HL-60/S4 treated with retinoic acid at 250 ng/mL for 4 days and 3 days (cell line): ENCODE measurements at regions not wholly inside any gene's neighbourhood (a gene's known extent, or its start where the extent isn't known, plus 50 kb on each side); places are given as distances from the start of the nearest gene placed in this dataset.
"Not testable (repeated sequence)": the region's sequence is repeated elsewhere in the genome, so short reads cannot be mapped to it uniquely, and the experiment has no call there.

Experiments used
- in situ Hi-C: fragments of 300-500 bp; cut with MboI; formaldehyde crosslinking; loops from 2 replicates; pipeline ENCODE4 v1.7.0; 2022; ENCODE audit warnings: low sequenced_read_pairs

- in situ Hi-C loops, result no loop called here
These were observed 262.5 kb upstream of the CHD1 start for GRCh38 chr5:99191206-99191745.

GRCh38 chr5:99187611-99188010 lies 258.8 kb upstream of the CHD1 start:
- in situ Hi-C loops, result no loop called here

- in situ Hi-C loops, result no loop called here
These were observed 250.4 kb upstream of the CHD1 start for GRCh38 chr5:99179206-99179605.

GRCh38 chr5:99177796-99178195 lies 249.0 kb upstream of the CHD1 start:
- in situ Hi-C loops, result no loop called here

- in situ Hi-C loops, result no loop called here
These were observed 247.4 kb upstream of the CHD1 start for GRCh38 chr5:99176186-99176585.

GRCh38 chr5:99169309-99169708 lies 240.5 kb upstream of the CHD1 start:
- in situ Hi-C loops, result no loop called here

GRCh38 chr5:99161538-99161937 lies 232.7 kb upstream of the CHD1 start:
- in situ Hi-C loops, result not testable (repeated sequence)

GRCh38 chr5:99156688-99157087 lies 227.9 kb upstream of the CHD1 start:
- in situ Hi-C loops, result no loop called here

- in situ Hi-C loops, result not testable (repeated sequence)
These were observed 214.5 kb upstream of the CHD1 start for GRCh38 chr5:99143283-99143795.

- in situ Hi-C loops, result no loop called here
These were observed 212.8 kb upstream of the CHD1 start for GRCh38 chr5:99141534-99142128.

GRCh38 chr5:99138911-99139310 lies 210.1 kb upstream of the CHD1 start:
- in situ Hi-C loops, result no loop called here

- in situ Hi-C loops, result no loop called here
These were observed 205.1 kb upstream of the CHD1 start for GRCh38 chr5:99133921-99134320.

GRCh38 chr5:99129768-99130501 lies 201.1 kb upstream of the CHD1 start:
- in situ Hi-C loops, result no loop called here

- in situ Hi-C loops, result no loop called here
These were observed 194.2 kb upstream of the CHD1 start for GRCh38 chr5:99122976-99123375.

- in situ Hi-C loops, result no loop called here
These were observed 190.5 kb upstream of the CHD1 start for GRCh38 chr5:99119326-99119725.

GRCh38 chr5:99116526-99116925 lies 187.7 kb upstream of the CHD1 start:
- in situ Hi-C loops, result no loop called here

- in situ Hi-C loops, result no loop called here
These were observed 181.1 kb upstream of the CHD1 start for GRCh38 chr5:99109894-99110293.

GRCh38 chr5:99105216-99105615 lies 176.4 kb upstream of the CHD1 start:
- in situ Hi-C loops, result no loop called here

- in situ Hi-C loops, result no loop called here
These were observed 175.8 kb upstream of the CHD1 start for GRCh38 chr5:99104538-99105132.

- in situ Hi-C loops, result no loop called here
These were observed 173.4 kb upstream of the CHD1 start for GRCh38 chr5:99102073-99102697.

- in situ Hi-C loops, result no loop called here
These were observed 170.9 kb upstream of the CHD1 start for GRCh38 chr5:99099691-99100090.
